GM23338 (cell line): ENCODE measurements at regions not wholly inside any gene's neighbourhood (a gene's known extent, or its start where the extent isn't known, plus 50 kb on each side); places are given as distances from the start of the nearest gene placed in this dataset.

Experiments
- CREB1 ChIP-seq: fragments of 250-450 bp; sonication (Bioruptor Pico); IDR thresholded peaks from 2 replicates; pipeline ENCODE4 v1.5.0; 2020; ENCODE audit warnings: low read depth, mild to moderate bottlenecking, moderate library complexity
- EZH2 ChIP-seq: fragments of 200-600 bp; sonication (generic); IDR thresholded peaks from one replicate; pipeline ENCODE4 v1.8.0; 2017; ENCODE audit warnings: antibody characterized with exemption, mild to moderate bottlenecking, low read depth; ENCODE audit not compliant: unreplicated experiment
- EZH2phosphoT487 ChIP-seq: fragments of 200-600 bp; sonication (generic); IDR thresholded peaks from one replicate; pipeline ENCODE4 v1.8.1; 2018; ENCODE audit warnings: antibody characterized with exemption; ENCODE audit not compliant: unreplicated experiment
- JUNB ChIP-seq: IDR thresholded peaks from one replicate; pipeline ENCODE4 v1.6.1; 2016; ENCODE audit warnings: antibody characterized with exemption; ENCODE audit not compliant: unreplicated experiment
- NANOG ChIP-seq: IDR thresholded peaks from 2 replicates; pipeline ENCODE4 v1.6.1; 2016; ENCODE audit warnings: antibody characterized with exemption, borderline replicate concordance
- POLR2AphosphoS5 ChIP-seq: IDR thresholded peaks from 2 replicates; pipeline ENCODE4 v1.6.1; 2016; ENCODE audit warnings: antibody characterized with exemption, low read depth
- STAT1 ChIP-seq: IDR thresholded peaks from one replicate; pipeline ENCODE4 v1.6.1; 2016; ENCODE audit warnings: antibody characterized with exemption; ENCODE audit not compliant: unreplicated experiment
- ZNF331 ChIP-seq: fragments of 250-450 bp; sonication (Bioruptor Pico); IDR thresholded peaks from 2 replicates; pipeline ENCODE4 v1.5.0; 2020; ENCODE audit warnings: low read depth, mild to moderate bottlenecking, moderate library complexity
- TF ChIP-seq, protein P1 (sequence below): IDR thresholded peaks from 2 replicates; pipeline ENCODE4 v1.6.1; 2016; ENCODE audit warnings: antibody characterized with exemption
- TF ChIP-seq, protein P2 (sequence below), 2 experiments: fragments of 200-600 bp in 1 of 2; sonication (generic) in 1 of 2; conservative IDR thresholded peaks; 2 replicates each; pipeline versions ENCODE4 v1.5.1 to v1.6.1; 2016 to 2017; ENCODE audit warnings: antibody characterized with exemption in 2 of 2, low read depth in 2 of 2, mild to moderate bottlenecking in 2 of 2, moderate library complexity in 1 of 2
- TF ChIP-seq, protein P3 (sequence below): IDR thresholded peaks from one replicate; pipeline ENCODE4 v1.6.1; 2018; ENCODE audit warnings: antibody characterized with exemption; ENCODE audit not compliant: unreplicated experiment
- TF ChIP-seq, protein P4 (sequence below): fragments of 250-450 bp; sonication (Bioruptor Pico); IDR thresholded peaks from 2 replicates; pipeline ENCODE4 v1.5.0; 2020; ENCODE audit warnings: mild to moderate bottlenecking, moderate library complexity

DNA sequence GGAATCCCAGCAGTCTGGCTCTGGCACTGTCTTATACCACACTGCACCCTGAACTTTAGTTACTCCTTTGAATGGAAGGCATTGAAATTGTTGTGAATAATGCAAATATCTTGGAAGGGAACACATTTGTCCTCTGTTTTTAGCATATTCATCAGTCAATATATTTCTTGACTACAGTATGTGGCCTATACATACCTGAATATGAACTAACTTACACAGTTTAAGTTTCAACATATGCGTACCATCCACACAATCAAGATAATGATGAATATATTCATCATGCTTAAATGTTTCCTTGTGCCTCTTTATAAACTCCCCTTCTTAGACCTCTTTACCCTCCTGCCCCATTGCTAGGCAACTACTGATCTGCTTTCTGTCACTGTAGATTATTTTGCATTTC is 145.7 kb upstream of the ESX1 start:
- TF ChIP-seq, protein P1, sequence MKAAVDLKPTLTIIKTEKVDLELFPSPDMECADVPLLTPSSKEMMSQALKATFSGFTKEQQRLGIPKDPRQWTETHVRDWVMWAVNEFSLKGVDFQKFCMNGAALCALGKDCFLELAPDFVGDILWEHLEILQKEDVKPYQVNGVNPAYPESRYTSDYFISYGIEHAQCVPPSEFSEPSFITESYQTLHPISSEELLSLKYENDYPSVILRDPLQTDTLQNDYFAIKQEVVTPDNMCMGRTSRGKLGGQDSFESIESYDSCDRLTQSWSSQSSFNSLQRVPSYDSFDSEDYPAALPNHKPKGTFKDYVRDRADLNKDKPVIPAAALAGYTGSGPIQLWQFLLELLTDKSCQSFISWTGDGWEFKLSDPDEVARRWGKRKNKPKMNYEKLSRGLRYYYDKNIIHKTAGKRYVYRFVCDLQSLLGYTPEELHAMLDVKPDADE: no peak
- TF ChIP-seq EZH2phosphoT487 (no peak), EZH2 (no peak), POLR2AphosphoS5 (no peak), JUNB (no peak), STAT1 (no peak), NANOG (no peak), CREB1 (no peak), ZNF331 (no peak)
- TF ChIP-seq, protein P2, sequence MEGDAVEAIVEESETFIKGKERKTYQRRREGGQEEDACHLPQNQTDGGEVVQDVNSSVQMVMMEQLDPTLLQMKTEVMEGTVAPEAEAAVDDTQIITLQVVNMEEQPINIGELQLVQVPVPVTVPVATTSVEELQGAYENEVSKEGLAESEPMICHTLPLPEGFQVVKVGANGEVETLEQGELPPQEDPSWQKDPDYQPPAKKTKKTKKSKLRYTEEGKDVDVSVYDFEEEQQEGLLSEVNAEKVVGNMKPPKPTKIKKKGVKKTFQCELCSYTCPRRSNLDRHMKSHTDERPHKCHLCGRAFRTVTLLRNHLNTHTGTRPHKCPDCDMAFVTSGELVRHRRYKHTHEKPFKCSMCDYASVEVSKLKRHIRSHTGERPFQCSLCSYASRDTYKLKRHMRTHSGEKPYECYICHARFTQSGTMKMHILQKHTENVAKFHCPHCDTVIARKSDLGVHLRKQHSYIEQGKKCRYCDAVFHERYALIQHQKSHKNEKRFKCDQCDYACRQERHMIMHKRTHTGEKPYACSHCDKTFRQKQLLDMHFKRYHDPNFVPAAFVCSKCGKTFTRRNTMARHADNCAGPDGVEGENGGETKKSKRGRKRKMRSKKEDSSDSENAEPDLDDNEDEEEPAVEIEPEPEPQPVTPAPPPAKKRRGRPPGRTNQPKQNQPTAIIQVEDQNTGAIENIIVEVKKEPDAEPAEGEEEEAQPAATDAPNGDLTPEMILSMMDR (conservative IDR thresholded peaks at IDR 0.05; ENCODE audit: low read depth in 2 of 2): no peak
- TF ChIP-seq, protein P3, sequence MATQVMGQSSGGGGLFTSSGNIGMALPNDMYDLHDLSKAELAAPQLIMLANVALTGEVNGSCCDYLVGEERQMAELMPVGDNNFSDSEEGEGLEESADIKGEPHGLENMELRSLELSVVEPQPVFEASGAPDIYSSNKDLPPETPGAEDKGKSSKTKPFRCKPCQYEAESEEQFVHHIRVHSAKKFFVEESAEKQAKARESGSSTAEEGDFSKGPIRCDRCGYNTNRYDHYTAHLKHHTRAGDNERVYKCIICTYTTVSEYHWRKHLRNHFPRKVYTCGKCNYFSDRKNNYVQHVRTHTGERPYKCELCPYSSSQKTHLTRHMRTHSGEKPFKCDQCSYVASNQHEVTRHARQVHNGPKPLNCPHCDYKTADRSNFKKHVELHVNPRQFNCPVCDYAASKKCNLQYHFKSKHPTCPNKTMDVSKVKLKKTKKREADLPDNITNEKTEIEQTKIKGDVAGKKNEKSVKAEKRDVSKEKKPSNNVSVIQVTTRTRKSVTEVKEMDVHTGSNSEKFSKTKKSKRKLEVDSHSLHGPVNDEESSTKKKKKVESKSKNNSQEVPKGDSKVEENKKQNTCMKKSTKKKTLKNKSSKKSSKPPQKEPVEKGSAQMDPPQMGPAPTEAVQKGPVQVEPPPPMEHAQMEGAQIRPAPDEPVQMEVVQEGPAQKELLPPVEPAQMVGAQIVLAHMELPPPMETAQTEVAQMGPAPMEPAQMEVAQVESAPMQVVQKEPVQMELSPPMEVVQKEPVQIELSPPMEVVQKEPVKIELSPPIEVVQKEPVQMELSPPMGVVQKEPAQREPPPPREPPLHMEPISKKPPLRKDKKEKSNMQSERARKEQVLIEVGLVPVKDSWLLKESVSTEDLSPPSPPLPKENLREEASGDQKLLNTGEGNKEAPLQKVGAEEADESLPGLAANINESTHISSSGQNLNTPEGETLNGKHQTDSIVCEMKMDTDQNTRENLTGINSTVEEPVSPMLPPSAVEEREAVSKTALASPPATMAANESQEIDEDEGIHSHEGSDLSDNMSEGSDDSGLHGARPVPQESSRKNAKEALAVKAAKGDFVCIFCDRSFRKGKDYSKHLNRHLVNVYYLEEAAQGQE: no peak
- TF ChIP-seq, protein P4, sequence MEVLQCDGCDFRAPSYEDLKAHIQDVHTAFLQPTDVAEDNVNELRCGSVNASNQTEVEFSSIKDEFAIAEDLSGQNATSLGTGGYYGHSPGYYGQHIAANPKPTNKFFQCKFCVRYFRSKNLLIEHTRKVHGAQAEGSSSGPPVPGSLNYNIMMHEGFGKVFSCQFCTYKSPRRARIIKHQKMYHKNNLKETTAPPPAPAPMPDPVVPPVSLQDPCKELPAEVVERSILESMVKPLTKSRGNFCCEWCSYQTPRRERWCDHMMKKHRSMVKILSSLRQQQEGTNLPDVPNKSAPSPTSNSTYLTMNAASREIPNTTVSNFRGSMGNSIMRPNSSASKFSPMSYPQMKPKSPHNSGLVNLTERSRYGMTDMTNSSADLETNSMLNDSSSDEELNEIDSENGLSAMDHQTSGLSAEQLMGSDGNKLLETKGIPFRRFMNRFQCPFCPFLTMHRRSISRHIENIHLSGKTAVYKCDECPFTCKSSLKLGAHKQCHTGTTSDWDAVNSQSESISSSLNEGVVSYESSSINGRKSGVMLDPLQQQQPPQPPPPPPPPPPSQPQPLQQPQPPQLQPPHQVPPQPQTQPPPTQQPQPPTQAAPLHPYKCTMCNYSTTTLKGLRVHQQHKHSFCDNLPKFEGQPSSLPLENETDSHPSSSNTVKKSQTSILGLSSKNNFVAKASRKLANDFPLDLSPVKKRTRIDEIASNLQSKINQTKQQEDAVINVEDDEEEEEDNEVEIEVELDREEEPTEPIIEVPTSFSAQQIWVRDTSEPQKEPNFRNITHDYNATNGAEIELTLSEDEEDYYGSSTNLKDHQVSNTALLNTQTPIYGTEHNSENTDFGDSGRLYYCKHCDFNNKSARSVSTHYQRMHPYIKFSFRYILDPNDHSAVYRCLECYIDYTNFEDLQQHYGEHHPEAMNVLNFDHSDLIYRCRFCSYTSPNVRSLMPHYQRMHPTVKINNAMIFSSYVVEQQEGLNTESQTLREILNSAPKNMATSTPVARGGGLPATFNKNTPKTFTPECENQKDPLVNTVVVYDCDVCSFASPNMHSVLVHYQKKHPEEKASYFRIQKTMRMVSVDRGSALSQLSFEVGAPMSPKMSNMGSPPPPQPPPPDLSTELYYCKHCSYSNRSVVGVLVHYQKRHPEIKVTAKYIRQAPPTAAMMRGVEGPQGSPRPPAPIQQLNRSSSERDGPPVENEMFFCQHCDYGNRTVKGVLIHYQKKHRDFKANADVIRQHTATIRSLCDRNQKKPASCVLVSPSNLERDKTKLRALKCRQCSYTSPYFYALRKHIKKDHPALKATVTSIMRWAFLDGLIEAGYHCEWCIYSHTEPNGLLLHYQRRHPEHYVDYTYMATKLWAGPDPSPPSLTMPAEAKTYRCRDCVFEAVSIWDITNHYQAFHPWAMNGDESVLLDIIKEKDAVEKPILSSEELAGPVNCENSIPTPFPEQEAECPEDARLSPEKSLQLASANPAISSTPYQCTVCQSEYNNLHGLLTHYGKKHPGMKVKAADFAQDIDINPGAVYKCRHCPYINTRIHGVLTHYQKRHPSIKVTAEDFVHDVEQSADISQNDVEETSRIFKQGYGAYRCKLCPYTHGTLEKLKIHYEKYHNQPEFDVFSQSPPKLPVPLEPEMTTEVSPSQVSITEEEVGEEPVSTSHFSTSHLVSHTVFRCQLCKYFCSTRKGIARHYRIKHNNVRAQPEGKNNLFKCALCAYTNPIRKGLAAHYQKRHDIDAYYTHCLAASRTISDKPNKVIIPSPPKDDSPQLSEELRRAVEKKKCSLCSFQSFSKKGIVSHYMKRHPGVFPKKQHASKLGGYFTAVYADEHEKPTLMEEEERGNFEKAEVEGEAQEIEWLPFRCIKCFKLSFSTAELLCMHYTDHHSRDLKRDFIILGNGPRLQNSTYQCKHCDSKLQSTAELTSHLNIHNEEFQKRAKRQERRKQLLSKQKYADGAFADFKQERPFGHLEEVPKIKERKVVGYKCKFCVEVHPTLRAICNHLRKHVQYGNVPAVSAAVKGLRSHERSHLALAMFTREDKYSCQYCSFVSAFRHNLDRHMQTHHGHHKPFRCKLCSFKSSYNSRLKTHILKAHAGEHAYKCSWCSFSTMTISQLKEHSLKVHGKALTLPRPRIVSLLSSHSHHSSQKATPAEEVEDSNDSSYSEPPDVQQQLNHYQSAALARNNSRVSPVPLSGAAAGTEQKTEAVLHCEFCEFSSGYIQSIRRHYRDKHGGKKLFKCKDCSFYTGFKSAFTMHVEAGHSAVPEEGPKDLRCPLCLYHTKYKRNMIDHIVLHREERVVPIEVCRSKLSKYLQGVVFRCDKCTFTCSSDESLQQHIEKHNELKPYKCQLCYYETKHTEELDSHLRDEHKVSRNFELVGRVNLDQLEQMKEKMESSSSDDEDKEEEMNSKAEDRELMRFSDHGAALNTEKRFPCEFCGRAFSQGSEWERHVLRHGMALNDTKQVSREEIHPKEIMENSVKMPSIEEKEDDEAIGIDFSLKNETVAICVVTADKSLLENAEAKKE (CRISPR knock-in tag): no peak
